Gastrocnemius medialis (tissue), 4 donors: ENCODE measurements at regions not wholly inside any gene's neighbourhood (a gene's known extent, or its start where the extent isn't known, plus 50 kb on each side); places are given as distances from the start of the nearest gene placed in this dataset.

ENCODE experiments used
- ATAC-seq, 2 donors: fragments of 150-250 bp; one replicate each; pipeline ENCODE4 v1.9.1; 2016
- DNase-seq, 2 donors: peaks; one replicate each; pipeline ENCODE4 v3.0.0-alpha.2; 2019
- H3K27ac ChIP-seq, 4 donors: fragments of 200-600 bp; sonication (generic); 1 replicate in 1 of 4; 2 replicates in 3 of 4; pipeline ENCODE4 v1.5.1; 2016 to 2018; ENCODE audit warnings: mild to moderate bottlenecking in 2 of 4, moderate library complexity in 1 of 4
- H3K27me3 ChIP-seq, 3 donors: fragments of 200-600 bp; sonication (generic) in 2 of 3; 1 replicate in 1 of 3; 2 replicates in 2 of 3; pipeline versions ENCODE4 v1.5.1 to v1.6.0; 2016 to 2019; ENCODE audit warnings: mild to moderate bottlenecking in 1 of 3, moderate library complexity in 1 of 3
- H3K36me3 ChIP-seq, 2 donors: fragments of 200-600 bp; sonication (generic) in 1 of 2; one replicate each; pipeline ENCODE4 v1.5.1; 2017 to 2018
- H3K4me1 ChIP-seq, 2 donors: fragments of 200-600 bp; sonication (generic) in 1 of 2; one replicate each; pipeline ENCODE4 v1.5.1; 2016 to 2017; ENCODE audit warnings: mild to moderate bottlenecking in 2 of 2
- H3K4me3 ChIP-seq, 4 donors: fragments of 200-600 bp; sonication (generic) in 3 of 4; 1 replicate in 1 of 4; 2 replicates in 3 of 4; pipeline ENCODE4 v1.5.1; 2016 to 2019; ENCODE audit warnings: mild to moderate bottlenecking in 2 of 4
- H3K9me3 ChIP-seq, 3 donors: fragments of 200-600 bp; sonication (generic) in 2 of 3; 1 replicate in 1 of 3; 2 replicates in 2 of 3; pipeline ENCODE4 v1.5.1; 2016 to 2019
- CTCF ChIP-seq, 5 experiments: fragments of 450-650 bp in 3 of 5; fragments of 200-600 bp in 2 of 5; sonication (generic) in 2 of 5; IDR thresholded peaks in 4 of 5; conservative IDR thresholded peaks in 1 of 5; 1 replicate in 4 of 5; 2 replicates in 1 of 5; pipeline ENCODE4 v1.5.1; 2016 to 2019; ENCODE audit warnings: antibody characterized with exemption in 5 of 5, mild to moderate bottlenecking in 3 of 5, moderate library complexity in 3 of 5
- POLR2A ChIP-seq, 2 donors: fragments of 450-650 bp; IDR thresholded peaks; one replicate each; pipeline ENCODE4 v1.6.1; 2017; ENCODE audit warnings: antibody characterized with exemption in 2 of 2, mild to moderate bottlenecking in 2 of 2, moderate library complexity in 2 of 2
- in situ Hi-C, 4 donors: fragments of 200-750 bp; cut with MboI; loops; one replicate each; pipeline versions ENCODE4 v1.15.0 to v1.8.0; 2017; ENCODE audit warnings: low sequenced_read_pairs in 4 of 4
- intact Hi-C: fragments of 100-400 bp; cut with DNase I; formaldehyde crosslinking; loops from one replicate; pipeline ENCODE4 v1.15.1; 2023; ENCODE audit warnings: low total_unique reads

- H3K4me1 ChIP-seq: no peaks in the 10 kb centered on the region
- in situ Hi-C loops (no loop called here), intact Hi-C loops (no loop called here)
- H3K4me3 ChIP-seq: no peak overlapping the region
- no peaks in the 10 kb centered on the region for H3K27me3 ChIP-seq
- ATAC-seq: no peak
- DNase-seq: no peak
- no peaks in the 10 kb centered on the region for H3K36me3 ChIP-seq
- no peaks in the 10 kb centered on the region for H3K9me3 ChIP-seq
- TF ChIP-seq CTCF (IDR thresholded peaks at IDR 0.05 in 4 of 5, conservative IDR thresholded peaks at IDR 0.05 in 1 of 5): no peak
- TF ChIP-seq POLR2A (IDR thresholded peaks at IDR 0.05): no peak
- no peak overlapping the region for H3K27ac ChIP-seq
Observed at GRCh38 chr2:16962505-16962904, 296.9 kb upstream of the CYRIA start.

DNA sequence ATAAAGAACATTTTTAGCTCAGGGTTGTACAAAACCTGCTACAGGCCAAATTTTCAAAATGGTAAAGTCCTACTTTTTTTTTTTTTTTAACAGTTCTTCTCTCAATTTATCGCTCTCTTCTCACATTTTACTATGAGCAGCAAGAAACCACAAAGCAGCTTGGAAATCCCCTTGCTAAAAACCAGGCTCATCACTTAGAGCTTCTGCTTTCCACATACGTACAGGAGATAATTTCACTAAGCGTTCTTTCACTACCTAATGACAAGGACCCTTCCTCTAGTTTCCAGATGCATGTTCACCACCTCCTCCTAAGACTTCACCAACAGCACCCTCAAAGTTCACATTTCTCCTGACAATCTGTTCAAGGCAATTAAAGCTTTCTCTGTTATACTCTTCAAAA is 294.9 kb upstream of the CYRIA start:
- intact Hi-C loops (no loop called here), in situ Hi-C loops (no loop called here)
- H3K9me3 ChIP-seq: no peaks in the 10 kb centered on the region
- DNase-seq: no peak
- TF ChIP-seq POLR2A (IDR thresholded peaks at IDR 0.05) (no peak), CTCF (IDR thresholded peaks at IDR 0.05 in 4 of 5, conservative IDR thresholded peaks at IDR 0.05 in 1 of 5) (no peak)
- H3K4me1 ChIP-seq: no peaks in the 10 kb centered on the region
- H3K4me3 ChIP-seq: no peak overlapping the region
- no peak for ATAC-seq
- no peaks in the 10 kb centered on the region for H3K36me3 ChIP-seq
- no peaks in the 10 kb centered on the region for H3K27me3 ChIP-seq
- H3K27ac ChIP-seq: no peak overlapping the region

- no peak for ATAC-seq
- no peaks in the 10 kb centered on the region for H3K4me1 ChIP-seq
- TF ChIP-seq POLR2A (IDR thresholded peaks at IDR 0.05) (no peak), CTCF (IDR thresholded peaks at IDR 0.05 in 4 of 5, conservative IDR thresholded peaks at IDR 0.05 in 1 of 5) (no peak)
Observed at GRCh38 chr2:16958266-16958665, 292.6 kb upstream of the CYRIA start.

DNA sequence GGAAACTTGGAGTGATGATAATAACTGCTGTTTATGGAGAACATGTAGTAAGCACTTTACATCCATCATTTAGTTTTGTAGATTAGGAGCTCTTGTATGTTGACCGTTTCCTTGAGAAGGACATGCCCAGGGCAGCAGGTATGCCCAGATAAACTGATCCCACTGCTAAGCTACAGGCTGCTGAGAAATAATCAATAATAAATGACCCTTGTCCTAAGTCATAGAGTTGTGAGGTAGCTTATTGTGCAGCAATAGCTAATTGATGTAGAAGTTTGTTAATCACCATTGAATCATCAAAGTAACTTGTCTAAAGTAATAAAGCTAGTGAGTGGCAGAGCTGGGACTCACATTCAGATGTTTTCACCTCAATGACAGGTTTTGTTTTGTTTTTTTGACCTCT is 287.2 kb upstream of the CYRIA start:
- no peaks in the 10 kb centered on the region for H3K4me1 ChIP-seq
- H3K36me3 ChIP-seq: no peaks in the 10 kb centered on the region
- no peak for DNase-seq
- no peak for ATAC-seq
- H3K27me3 ChIP-seq: no peaks in the 10 kb centered on the region
- TF ChIP-seq CTCF (IDR thresholded peaks at IDR 0.05 in 4 of 5, conservative IDR thresholded peaks at IDR 0.05 in 1 of 5): no peak
- TF ChIP-seq POLR2A (IDR thresholded peaks at IDR 0.05): no peak
- in situ Hi-C loops (no loop called here), intact Hi-C loops (no loop called here)
- no peak overlapping the region for H3K4me3 ChIP-seq
- H3K27ac ChIP-seq: no peak overlapping the region
- no peaks in the 10 kb centered on the region for H3K9me3 ChIP-seq

More at GRCh38 chr2:16958266-16958665, 292.6 kb upstream of the CYRIA start:
- Histone ChIP-seq H3K27me3 (no peaks in the 10 kb centered on the region), H3K27ac (no peak overlapping the region), H3K4me3 (no peak overlapping the region), H3K36me3 (no peaks in the 10 kb centered on the region), H3K9me3 (no peaks in the 10 kb centered on the region)
- intact Hi-C loops (no loop called here), in situ Hi-C loops (no loop called here)
- DNase-seq: no peak

DNA sequence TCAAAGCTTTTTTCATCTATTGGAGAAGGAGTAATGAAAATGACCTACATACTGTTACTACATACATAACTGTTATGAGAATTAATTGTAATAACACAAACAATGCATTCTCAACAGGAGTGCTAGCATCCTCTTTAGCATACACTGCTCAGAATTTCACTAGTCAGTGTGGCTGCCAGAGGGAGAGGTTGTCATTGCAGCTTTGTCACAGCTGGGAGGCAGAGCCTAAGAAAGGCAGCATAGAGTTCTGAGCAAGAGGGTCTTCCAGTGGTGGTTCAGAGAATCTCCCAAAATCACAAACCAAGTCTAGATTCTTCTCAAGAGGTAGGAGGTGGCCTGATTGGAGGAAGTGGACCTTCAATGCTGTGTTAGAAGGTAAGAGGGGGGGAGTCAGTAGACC is 286.7 kb upstream of the CYRIA start:
- Histone ChIP-seq H3K36me3 (no peaks in the 10 kb centered on the region), H3K27me3 (no peaks in the 10 kb centered on the region), H3K27ac (no peak overlapping the region), H3K4me1 (no peaks in the 10 kb centered on the region), H3K9me3 (no peaks in the 10 kb centered on the region), H3K4me3 (no peak overlapping the region)
- ATAC-seq: no peak
- no peak for DNase-seq
- intact Hi-C loops: no loop called here
- in situ Hi-C loops: no loop called here
- TF ChIP-seq POLR2A (IDR thresholded peaks at IDR 0.05): no peak
- TF ChIP-seq CTCF (IDR thresholded peaks at IDR 0.05 in 4 of 5, conservative IDR thresholded peaks at IDR 0.05 in 1 of 5): no peak
